ENCODE measurements at regions not wholly inside any gene's neighbourhood (a gene's known extent, or its start where the extent isn't known, plus 50 kb on each side); places are given as distances from the start of the nearest gene placed in this dataset.

DNA sequence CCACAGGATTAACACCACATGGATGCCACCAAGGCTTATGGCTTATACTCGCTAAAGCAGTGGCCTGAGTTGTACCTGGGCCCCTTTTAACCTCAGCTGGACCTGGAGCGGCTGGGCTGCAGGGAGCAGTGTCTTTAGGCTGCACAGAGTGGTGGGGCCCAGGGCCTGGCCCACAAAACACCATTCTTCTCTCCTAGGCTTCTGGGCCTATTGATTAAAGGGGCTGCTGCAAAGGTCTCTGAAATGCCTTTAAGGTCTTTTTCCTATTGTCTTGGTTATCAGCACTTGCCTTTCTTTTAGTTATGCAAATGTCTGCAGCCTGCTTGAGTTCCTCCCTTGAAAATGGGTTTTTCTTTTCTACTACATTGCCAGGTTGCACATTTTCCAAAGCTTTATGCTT, 973.9 kb upstream of the PRR20A start:
- TF ChIP-seq CTCF (conservative IDR thresholded peaks at IDR 0.05; ENCODE audit: low read length) = no peak
- no peak for TF ChIP-seq EZH2phosphoT487 (IDR thresholded peaks at IDR 0.05; ENCODE audit: borderline replicate concordance, low read depth, low read length)
